Thoracic aorta (tissue), 2 donors: ENCODE measurements at regions not wholly inside any gene's neighbourhood (a gene's known extent, or its start where the extent isn't known, plus 50 kb on each side); places are given as distances from the start of the nearest gene placed in this dataset.

Source experiments
- ATAC-seq: fragments of 150-250 bp; one replicate; pipeline ENCODE4 v1.8.0; 2017; ENCODE audit warnings: low read depth; ENCODE audit not compliant: insufficient number of reproducible peaks, low FRiP score
- DNase-seq: peaks from one replicate; pipeline ENCODE4 v3.0.0-alpha.2; 2020; ENCODE audit warnings: low spot score
- H3K27ac ChIP-seq, 2 donors: fragments of 200-600 bp; sonication (generic); 1 replicate in 1 of 2; 2 replicates in 1 of 2; pipeline ENCODE4 v1.5.1; 2016; ENCODE audit warnings: mild to moderate bottlenecking in 2 of 2, moderate library complexity in 2 of 2
- H3K27me3 ChIP-seq: fragments of 200-600 bp; sonication (generic); replicated peaks from 2 replicates; pipeline ENCODE4 v1.6.0; 2016; ENCODE audit warnings: mild to moderate bottlenecking; ENCODE audit not compliant: insufficient read depth
- H3K36me3 ChIP-seq: fragments of 200-600 bp; sonication (generic); one replicate; pipeline ENCODE4 v1.5.1; 2016
- H3K4me1 ChIP-seq, 2 donors: fragments of 200-600 bp; sonication (generic); 1 replicate in 1 of 2; 2 replicates in 1 of 2; pipeline versions ENCODE4 v1.5.1 to v1.6.0; 2016; ENCODE audit warnings: low read depth in 2 of 2, mild to moderate bottlenecking in 1 of 2; ENCODE audit not compliant: control insufficient read depth in 1 of 2
- H3K4me3 ChIP-seq: fragments of 200-600 bp; sonication (generic); 2 replicates; pipeline ENCODE4 v1.5.1; 2016; ENCODE audit warnings: mild to moderate bottlenecking
- H3K9me3 ChIP-seq: fragments of 200-600 bp; sonication (generic); 2 replicates; pipeline ENCODE4 v1.5.1; 2016
- CTCF ChIP-seq: fragments of 200-600 bp; sonication (generic); IDR thresholded peaks from one replicate; pipeline ENCODE4 v1.5.1; 2019; ENCODE audit warnings: antibody characterized with exemption

DNA sequence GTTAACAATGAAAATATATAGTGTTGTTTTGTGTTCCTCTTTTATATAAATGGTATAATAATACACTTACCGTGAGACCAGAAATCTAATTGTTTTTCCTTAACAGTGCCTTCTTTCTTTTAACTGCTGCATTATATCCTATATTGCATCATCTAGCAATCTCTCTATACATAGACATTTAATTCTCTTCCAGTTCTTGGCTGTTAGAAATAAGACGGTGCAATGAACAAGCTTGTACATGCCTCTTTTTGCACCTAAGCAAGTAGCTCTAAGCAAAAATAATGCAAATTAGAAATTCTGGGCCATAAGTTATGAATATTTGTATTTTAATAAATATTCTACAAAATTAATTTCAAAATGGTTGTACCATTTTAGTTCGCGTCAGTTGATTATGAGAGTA lies 55.9 kb upstream of the AHR start:
- Histone ChIP-seq H3K9me3 (no peaks in the 10 kb centered on the region), H3K27ac (no peak overlapping the region), H3K36me3 (no peaks in the 10 kb centered on the region), H3K4me3 (no peak overlapping the region), H3K4me1 (peaks cover 14 to 15% of the 10 kb centered on the region in 2 donors), H3K27me3 (no peaks in the 10 kb centered on the region)
- no peak for ATAC-seq
- DNase-seq, result no peak
- no peak for TF ChIP-seq CTCF

DNA sequence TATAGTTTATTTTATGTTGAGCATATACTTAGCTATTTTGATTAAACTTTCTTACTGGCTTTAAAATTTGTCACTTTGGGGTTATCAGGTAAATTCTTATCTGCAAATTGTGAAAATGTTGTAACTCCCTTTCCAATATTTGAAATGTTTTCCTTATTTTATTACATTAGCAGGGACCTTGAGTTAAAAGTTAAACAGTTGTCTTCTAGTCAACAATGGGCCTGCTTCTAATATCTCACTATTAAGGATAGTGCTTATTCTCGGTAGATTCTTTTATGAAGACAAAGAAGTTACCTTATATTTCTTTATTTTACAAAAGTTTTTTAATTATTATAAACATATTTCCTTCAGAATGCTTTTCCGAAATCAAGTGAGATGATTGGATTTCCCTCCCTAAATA lies 53.7 kb upstream of the AHR start:
- no peak for DNase-seq
- H3K4me3 ChIP-seq, result no peak overlapping the region
- no peaks in the 10 kb centered on the region for H3K27me3 ChIP-seq
- no peaks in the 10 kb centered on the region for H3K36me3 ChIP-seq
- no peak for ATAC-seq
- peaks cover 5 to 6% of the 10 kb centered on the region in 2 donors for H3K4me1 ChIP-seq
- no peak for TF ChIP-seq CTCF
- no peak overlapping the region for H3K27ac ChIP-seq
- no peaks in the 10 kb centered on the region for H3K9me3 ChIP-seq

DNA sequence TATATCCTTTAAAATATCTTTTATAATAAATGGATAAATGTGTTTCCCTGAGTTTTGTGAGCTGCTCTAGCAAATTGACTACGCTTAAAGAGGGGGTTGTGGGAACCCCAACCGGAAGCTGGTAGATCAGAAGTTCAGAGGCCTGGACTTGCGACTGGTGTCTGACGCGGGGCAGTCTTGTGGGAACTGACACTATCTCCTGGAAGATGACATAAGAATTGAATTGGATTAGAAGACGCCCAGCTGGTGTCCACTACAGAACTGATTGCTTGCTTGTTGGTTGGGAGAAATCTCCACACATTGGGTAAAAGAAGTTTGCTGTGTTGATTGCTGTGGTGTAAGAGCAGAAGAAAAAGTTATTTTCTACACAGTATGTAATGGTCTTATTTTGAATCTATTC lies 51.1 kb upstream of the AHR start:
- DNase-seq (no peak), ATAC-seq (no peak)
- no peak overlapping the region for H3K27ac ChIP-seq
- no peaks in the 10 kb centered on the region for H3K36me3 ChIP-seq
- H3K27me3 ChIP-seq, result no peaks in the 10 kb centered on the region
- H3K4me1 ChIP-seq, result no peaks in the 10 kb centered on the region
- TF ChIP-seq CTCF, result no peak
- H3K9me3 ChIP-seq, result no peaks in the 10 kb centered on the region
- no peak overlapping the region for H3K4me3 ChIP-seq

DNA sequence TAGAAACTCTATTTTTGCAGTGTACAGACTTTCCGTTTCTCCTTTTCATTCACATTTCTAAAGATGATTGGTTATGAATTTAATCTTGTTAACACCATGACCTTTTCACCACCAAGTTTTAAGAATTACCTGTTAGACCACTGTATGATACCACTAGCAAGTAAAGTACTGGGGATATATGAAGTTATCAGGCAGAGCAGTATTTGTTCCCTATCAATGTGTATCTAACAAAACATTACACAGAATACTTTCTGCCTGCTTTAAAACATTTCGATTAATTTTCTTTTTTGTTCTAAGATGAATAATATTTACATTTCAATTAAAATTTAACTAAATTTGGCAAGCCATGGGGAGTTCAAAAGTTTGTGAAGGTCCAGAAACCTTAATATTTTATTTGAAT lies 49.9 kb upstream of the AHR start:
- Histone ChIP-seq H3K4me3 (no peak overlapping the region), H3K27me3 (no peaks in the 10 kb centered on the region), H3K9me3 (no peaks in the 10 kb centered on the region), H3K36me3 (no peaks in the 10 kb centered on the region), H3K27ac (no peak overlapping the region), H3K4me1 (no peaks in the 10 kb centered on the region)
- DNase-seq (no peak), ATAC-seq (no peak)
- no peak for TF ChIP-seq CTCF
